K562 (cell line): ENCODE measurements at regions not wholly inside any gene's neighbourhood (a gene's known extent, or its start where the extent isn't known, plus 50 kb on each side); places are given as distances from the start of the nearest gene placed in this dataset.

Source experiments
- ATAC-seq: fragments of 200-7000 bp; cut with Tn5 transposase; 3 replicates; pipeline ENCODE4 v1.9.1; 2020; ENCODE audit warnings: moderate library complexity
- BruUV-seq: library from RNA; stranded (reverse); fragments of 400-500 nt; replicated peaks from 2 replicates; lab custom pipeline; 2021; lab: Mats Ljungman, UMichigan
- CTCF ChIA-PET: fragments of 300-600 bp; formaldehyde crosslinking; extraction: SDS; loops from one replicate; lab custom pipeline; 2021; ENCODE audit warnings: low intra/inter-chr PET ratio; lab: Yijun Ruan, JAX
- POLR2A ChIA-PET: fragments of 300-600, 350-650 bp; sonication (Branson Sonifier 250); formaldehyde crosslinking; extraction: SDS; loops from one replicate; lab custom pipeline; 2021; ENCODE audit warnings: antibody characterized with exemption, inconsistent platforms; lab: Yijun Ruan, JAX
- DNase-seq, 4 experiments: peaks; one replicate each; pipeline versions ENCODE4 v3.0.0 to v3.0.0-alpha.2; 2011 to 2018; ENCODE audit warnings: low spot score in 3 of 4, mixed read lengths in 3 of 4; ENCODE audit errors: extremely low read depth in 1 of 4
- FAIRE-seq: peaks from 2 replicates; lab custom pipeline; 2011; peaks lifted over from hg19 to GRCh38; lab: Jason Lieb, UNC
- H2AFZ ChIP-seq: 2 replicates; pipeline ENCODE4 v1.6.0; 2011; ENCODE audit warnings: low read depth, low read length, control low read depth, inconsistent platforms
- H3K27ac ChIP-seq: fragments of 200-600 bp; 3 replicates; pipeline ENCODE4 v1.8.0; 2011; ENCODE audit warnings: low read depth, mild to moderate bottlenecking, control low read depth, inconsistent platforms, low read length, moderate library complexity, mixed read lengths; ENCODE audit errors: extremely low read depth
- H3K27me3 ChIP-seq, 2 experiments: fragments of 300-600 bp in 1 of 2; 2 replicates in 1 of 2; 3 replicates in 1 of 2; pipeline versions ENCODE4 v1.6.0 to v1.8.0; 2011; ENCODE audit warnings: inconsistent platforms in 2 of 2, low read length in 2 of 2, mild to moderate bottlenecking in 1 of 2, mixed read lengths in 1 of 2, moderate library complexity in 1 of 2; ENCODE audit not compliant: control insufficient read depth in 2 of 2, insufficient read depth in 2 of 2
- H3K36me3 ChIP-seq: fragments of 300-600 bp; 3 replicates; pipeline ENCODE4 v1.8.0; 2011; ENCODE audit warnings: mild to moderate bottlenecking, low read length, inconsistent platforms; ENCODE audit not compliant: control insufficient read depth, insufficient read depth
- H3K4me1 ChIP-seq, 2 experiments: fragments of 200-600 bp in 1 of 2; replicated peaks in 1 of 2; 2 replicates in 1 of 2; 3 replicates in 1 of 2; pipeline versions ENCODE4 v1.5.1 to v1.8.0; 2011; ENCODE audit warnings: inconsistent platforms in 2 of 2, low read length in 2 of 2, mild to moderate bottlenecking in 1 of 2, mixed read lengths in 1 of 2, moderate library complexity in 1 of 2; ENCODE audit not compliant: control insufficient read depth in 2 of 2, insufficient read depth in 2 of 2
- H3K4me2 ChIP-seq: 2 replicates; pipeline ENCODE4 v1.6.1; 2011; ENCODE audit warnings: low read length, control low read depth, inconsistent platforms, mixed read lengths; ENCODE audit not compliant: insufficient read depth
- H3K4me3 ChIP-seq: fragments of 200-600 bp; sonication (generic), shearing (Covaris generic); 2 replicates; pipeline ENCODE4 v1.5.1; 2016; ENCODE audit warnings: control low read depth, inconsistent platforms
- H3K79me2 ChIP-seq: fragments of 200-600 bp; 3 replicates; pipeline ENCODE4 v1.8.0; 2011; ENCODE audit warnings: low read length, inconsistent platforms; ENCODE audit not compliant: control insufficient read depth, insufficient read depth
- H3K9ac ChIP-seq, 2 experiments: 2 replicates each; pipeline versions ENCODE4 v1.6.0 to v1.6.1; 2011; ENCODE audit warnings: low read depth in 2 of 2, low read length in 2 of 2, control low read depth in 1 of 2, inconsistent platforms in 1 of 2, mild to moderate bottlenecking in 1 of 2, mixed read lengths in 1 of 2; ENCODE audit not compliant: insufficient read depth in 1 of 2
- H3K9me1 ChIP-seq: one replicate; pipeline ENCODE4 v1.6.0; 2011; ENCODE audit warnings: inconsistent platforms, mild to moderate bottlenecking, low read length, moderate library complexity; ENCODE audit not compliant: control insufficient read depth, insufficient read depth
- H3K9me3 ChIP-seq: replicated peaks from 2 replicates; pipeline ENCODE4 v1.5.1; 2011; ENCODE audit warnings: low read depth, low read length, inconsistent platforms; ENCODE audit not compliant: control insufficient read depth, insufficient read depth
- H4K20me1 ChIP-seq: replicated peaks from 2 replicates; pipeline ENCODE4 v1.6.1; 2011; ENCODE audit warnings: low read length, inconsistent platforms, mixed read lengths; ENCODE audit not compliant: control insufficient read depth, insufficient read depth
- ASH1L ChIP-seq: fragments of 450-650 bp; IDR thresholded peaks from 2 replicates; pipeline ENCODE4 v1.6.1; 2018; ENCODE audit warnings: borderline replicate concordance, mild to moderate bottlenecking, low read depth; ENCODE audit not compliant: partially characterized antibody
- FOSL1 ChIP-seq: fragments of 200-800 bp; sonication (Bioruptor generic); conservative IDR thresholded peaks from 2 replicates; pipeline ENCODE4 v1.6.1; 2016; ENCODE audit warnings: missing genetic modification characterization, missing compliant biosample characterization
- FOXK1 ChIP-seq: sonication (generic); formaldehyde crosslinking; IDR thresholded peaks from 2 replicates; pipeline ENCODE4 v1.8.0; 2022; ENCODE audit warnings: missing genetic modification reagents, mild to moderate bottlenecking, borderline replicate concordance
- KDM2B ChIP-seq: fragments of 250-450 bp; sonication (Bioruptor Pico); IDR thresholded peaks from 2 replicates; pipeline ENCODE4 v1.8.0; 2021; ENCODE audit warnings: mild to moderate bottlenecking, moderate library complexity
- NFXL1 ChIP-seq: fragments of 450-650 bp; formaldehyde crosslinking; IDR thresholded peaks from 2 replicates; pipeline ENCODE4 v1.4.0; 2021; ENCODE audit warnings: mild to moderate bottlenecking
- NR1H2 ChIP-seq: sonication (generic); formaldehyde crosslinking; IDR thresholded peaks from 2 replicates; pipeline ENCODE4 v1.4.0; 2020; ENCODE audit warnings: mild to moderate bottlenecking, missing genetic modification reagents
- TFE3 ChIP-seq: fragments of 450-650 bp; formaldehyde crosslinking; IDR thresholded peaks from 2 replicates; pipeline ENCODE4 v1.4.0; 2020; ENCODE audit warnings: mild to moderate bottlenecking, mixed read lengths
- ZBTB26 ChIP-seq: fragments of 450-650 bp; formaldehyde crosslinking; IDR thresholded peaks from 2 replicates; pipeline ENCODE4 v1.4.0; 2022; ENCODE audit warnings: missing genetic modification characterization
- ZFP1 ChIP-seq: fragments of 450-650 bp; formaldehyde crosslinking; IDR thresholded peaks from 2 replicates; pipeline ENCODE4 v1.4.0; 2020; ENCODE audit warnings: mild to moderate bottlenecking, mixed read lengths
- ZNF253 ChIP-seq: fragments of 250-450 bp; sonication (Bioruptor Pico); conservative IDR thresholded peaks from 2 replicates; pipeline ENCODE4 v1.6.1; 2021; ENCODE audit warnings: mild to moderate bottlenecking
- ZNF561 ChIP-seq: fragments of 450-650 bp; formaldehyde crosslinking; conservative IDR thresholded peaks from 2 replicates; pipeline ENCODE4 v1.4.0; 2020; ENCODE audit warnings: mild to moderate bottlenecking, moderate library complexity
- WGBS: fragments of 100-300 bp; shearing (Covaris generic); methylation state at CpG from one replicate; pipeline ENCODE4 v1.1.6; 2016; ENCODE audit warnings: low coverage, mixed read lengths; ENCODE audit not compliant: insufficient coverage; ENCODE audit errors: missing lambda C conversion rate; 5-methylcytosine and 5-hydroxymethylcytosine counted together
- in situ Hi-C: fragments of 300-500 bp; cut with MboI; formaldehyde crosslinking; loops from 4 replicates; pipeline ENCODE4 v1.15.0; 2018; ENCODE audit warnings: inconsistent platforms, mixed read lengths
- intact Hi-C: fragments of 100-400 bp; cut with micrococcal nuclease; formaldehyde crosslinking; loops from 2 replicates; pipeline ENCODE4 v1.14.2; 2022

- in situ Hi-C loops = no loop called here
- H3K36me3 ChIP-seq = no peaks in the 10 kb centered on the region
- no peaks in the 10 kb centered on the region for H4K20me1 ChIP-seq
- H3K4me3 ChIP-seq = no peak overlapping the region
- H3K4me1 ChIP-seq = peaks cover 5 to 6% of the 10 kb centered on the region in 2 experiments; a peak in 4 of 5 replicates
- no TSS peak for BruUV-seq
- ATAC-seq (0 out of 3 replicates have a peak, but pooled peaks have one; percentile 19), FAIRE-seq (no peak), DNase-seq (no peak)
- 0 out of 2 replicates have a peak, but pooled peaks have one; percentile 15 for TF ChIP-seq FOSL1 (tag)
- no peak for TF ChIP-seq ASH1L
- no peaks in the 10 kb centered on the region for H3K27me3 ChIP-seq
- no peaks in the 10 kb centered on the region for H3K9me1 ChIP-seq
- ChIA-PET CTCF (interaction anchor here (0.6 kb wide), 1 partner anchor 239 kb away, joined by 6 read pairs; no protein-coding TSS in a partner anchor), POLR2A (no interaction called here)
- peaks cover 7% of the 10 kb centered on the region for H3K9me3 ChIP-seq
- H3K4me2 ChIP-seq = no peak overlapping the region
- peak overlapping the region; percentile 66 for H2AFZ ChIP-seq
- H3K9ac ChIP-seq = no peak overlapping the region
- WGBS = 75% methylated on average over 2 of the region's 2 CpGs
- intact Hi-C loops = no loop called here
- no peaks in the 10 kb centered on the region for H3K79me2 ChIP-seq
- no peak overlapping the region for H3K27ac ChIP-seq
Measured at GRCh38 chr12:116495260-116495659, 63.9 kb upstream of the MAP1LC3B2 start.

GRCh38 chr12:116497051-116497591, 62.1 kb upstream of the MAP1LC3B2 start:
- Histone ChIP-seq H4K20me1 (no peaks in the 10 kb centered on the region), H2AFZ (0 out of 2 replicates have a peak overlapping the region, but pooled peaks have one; percentile 4), H3K4me1 (peaks cover 5 to 8% of the 10 kb centered on the region in 2 experiments; a peak in 4 of 5 replicates), H3K36me3 (no peaks in the 10 kb centered on the region), H3K4me3 (no peak overlapping the region), H3K79me2 (no peaks in the 10 kb centered on the region), H3K9me1 (no peaks in the 10 kb centered on the region), H3K27ac (no peak overlapping the region), H3K4me2 (no peak overlapping the region), H3K27me3 (no peaks in the 10 kb centered on the region), H3K9me3 (peaks cover 7% of the 10 kb centered on the region), H3K9ac (peak overlapping the region in 1 of 2 experiments; percentile 57; a peak in 1 of 4 replicates)
- no peak for TF ChIP-seq TFE3
- TF ChIP-seq ZNF253 (CRISPR knock-in tag) = no peak
- TF ChIP-seq ZNF561 (CRISPR knock-in tag) = no peak
- TF ChIP-seq FOXK1 (CRISPR knock-in tag) = no peak
- no peak for TF ChIP-seq ZBTB26
- no peak for TF ChIP-seq ZFP1
- TF ChIP-seq KDM2B (CRISPR knock-in tag) = no peak
- TF ChIP-seq NR1H2 (CRISPR knock-in tag) = no peak
- TF ChIP-seq NFXL1 (CRISPR knock-in tag) = no peak
- ChIA-PET CTCF (no interaction called here), POLR2A (interaction anchor here (1.0 kb wide), 1 partner anchor 49 kb away, joined by 3 read pairs; no protein-coding TSS in a partner anchor)
- no TSS peak for BruUV-seq
- intact Hi-C loops (no loop called here), in situ Hi-C loops (no loop called here)
- no peak for DNase-seq
- ATAC-seq = no peak
- no peak for FAIRE-seq
- 84% methylated on average over 13 of the region's 15 CpGs for WGBS
